ENCODE measurements at regions not wholly inside any gene's neighbourhood (a gene's known extent, or its start where the extent isn't known, plus 50 kb on each side); places are given as distances from the start of the nearest gene placed in this dataset.
"Not testable (repeated sequence)": the region's sequence is repeated elsewhere in the genome, so short reads cannot be mapped to it uniquely, and the experiment has no call there.

DNA sequence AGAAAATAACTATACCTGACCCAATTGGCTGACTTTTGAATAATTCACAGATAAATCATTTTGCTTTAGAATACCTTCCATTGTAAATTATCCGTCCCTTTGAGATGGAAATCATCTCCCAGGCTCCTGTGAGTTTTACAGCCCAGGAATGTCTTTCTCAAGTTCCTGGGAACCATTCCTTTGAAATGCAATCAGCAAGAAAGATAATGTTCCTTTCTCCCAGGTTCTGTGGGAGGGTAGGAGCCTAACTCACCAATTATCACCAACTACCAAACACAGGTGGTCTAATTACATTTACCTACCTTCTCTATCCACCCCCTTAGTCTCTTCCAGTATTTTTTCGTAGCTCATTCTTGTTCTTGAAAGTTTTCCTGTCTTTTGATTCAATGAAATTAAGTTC lies 1016.0 kb downstream of the SOCS6 start:
- H3K36me3 Mint-ChIP-seq, result no peaks in the 10 kb centered on the region
- H3K4me3 Mint-ChIP-seq, result no peak overlapping the region
- H3K4me3 ChIP-seq (ENCODE audit: low read length), result no peak overlapping the region
- no peak overlapping the region for H3K27ac ChIP-seq (ENCODE audit: low read depth, low read length)
- ChIA-PET POLR2A (no interaction called here), CTCF (no interaction called here)
- H3K4me1 ChIP-seq (ENCODE audit: control insufficient read depth in 2 of 2, insufficient read depth in 2 of 2, low read length in 2 of 2), result no peaks in the 10 kb centered on the region
- no peak overlapping the region for H3K27ac Mint-ChIP-seq
- intact Hi-C loops (cut with micrococcal nuclease), result no loop called here
- ATAC-seq (no peak), DNase-seq (no peak)
- no peaks in the 10 kb centered on the region for H3K27me3 ChIP-seq (ENCODE audit: control insufficient read depth in 2 of 2, insufficient read depth in 2 of 2, low read length in 2 of 2)
- H3K9me3 ChIP-seq (ENCODE audit: control insufficient read depth in 2 of 3, low read length in 3 of 3), result no peaks in the 10 kb centered on the region
- no peaks in the 10 kb centered on the region for H3K36me3 ChIP-seq (ENCODE audit: control insufficient read depth in 2 of 3, insufficient read depth in 3 of 3, low read length in 3 of 3)
- peaks cover 0 to 5% (median 0%) of the 10 kb centered on the region in 11 donors for H3K9me3 Mint-ChIP-seq
- peaks cover 0 to 4% (median 0%) of the 10 kb centered on the region in 5 donors for H3K27me3 Mint-ChIP-seq
- H3K4me1 Mint-ChIP-seq, result no peaks in the 10 kb centered on the region

DNA sequence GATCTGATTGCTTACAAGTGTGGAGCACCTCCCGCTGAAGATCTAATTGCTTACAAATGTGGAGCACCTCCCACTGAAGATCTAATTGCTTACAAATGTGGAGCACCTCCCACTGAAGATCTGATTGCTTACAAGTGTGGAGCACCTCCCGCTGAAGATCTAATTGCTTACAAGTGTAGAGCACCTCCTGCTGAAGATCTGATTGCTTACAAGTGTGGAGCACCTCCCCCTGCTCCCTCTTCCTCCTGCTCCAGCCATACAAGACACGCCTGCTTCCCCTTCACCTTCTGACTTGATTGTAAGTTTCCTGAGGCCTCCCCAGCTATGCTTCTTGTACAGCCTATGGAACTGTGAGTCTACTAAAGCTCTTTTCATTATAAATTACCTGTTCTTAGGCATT lies 1014.9 kb downstream of the SOCS6 start:
- H3K9me3 Mint-ChIP-seq; H3K36me3 ChIP-seq (ENCODE audit: control insufficient read depth in 2 of 3, insufficient read depth in 3 of 3, low read length in 3 of 3); POLR2A ChIA-PET: not testable (repeated sequence)

DNA sequence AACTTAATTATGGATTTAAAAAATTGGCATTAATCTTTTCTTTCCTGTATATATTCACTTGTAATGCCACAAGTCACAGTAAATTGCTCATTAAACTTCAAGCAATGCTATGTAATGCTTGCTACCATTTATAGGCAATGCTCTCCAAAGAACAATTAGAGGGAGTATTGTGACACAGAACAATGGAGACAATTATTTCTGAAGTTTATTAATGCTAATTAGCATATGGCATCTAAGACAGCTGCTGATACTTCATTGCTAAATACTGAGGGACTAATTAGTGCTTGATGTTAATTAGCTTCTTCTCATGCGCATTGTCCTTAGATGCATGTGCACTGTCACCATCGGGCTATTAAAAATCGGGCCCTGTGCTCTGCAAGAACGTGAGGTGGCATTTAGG lies 1012.8 kb downstream of the SOCS6 start:
- H3K4me1 ChIP-seq (ENCODE audit: control insufficient read depth in 2 of 2, insufficient read depth in 2 of 2, low read length in 2 of 2), result no peaks in the 10 kb centered on the region
- Mint-ChIP-seq H3K27ac (no peak overlapping the region), H3K4me1 (no peaks in the 10 kb centered on the region), H3K27me3 (no peaks in the 10 kb centered on the region), H3K36me3 (no peaks in the 10 kb centered on the region), H3K4me3 (no peak overlapping the region), H3K9me3 (peaks cover 0 to 5% (median 0%) of the 10 kb centered on the region in 11 donors)
- ChIA-PET POLR2A (no interaction called here), CTCF (no interaction called here)
- intact Hi-C loops (cut with micrococcal nuclease), result no loop called here
- no peak overlapping the region for H3K4me3 ChIP-seq (ENCODE audit: low read length)
- no peak for ATAC-seq
- H3K27ac ChIP-seq (ENCODE audit: low read depth, low read length), result no peak overlapping the region
- no peaks in the 10 kb centered on the region for H3K9me3 ChIP-seq (ENCODE audit: control insufficient read depth in 2 of 3, low read length in 3 of 3)
- no peak for DNase-seq
- H3K27me3 ChIP-seq (ENCODE audit: control insufficient read depth in 2 of 2, insufficient read depth in 2 of 2, low read length in 2 of 2), result no peaks in the 10 kb centered on the region
- no peaks in the 10 kb centered on the region for H3K36me3 ChIP-seq (ENCODE audit: control insufficient read depth in 2 of 3, insufficient read depth in 3 of 3, low read length in 3 of 3)

More for the DNA sequence above, 1014.9 kb downstream of the SOCS6 start:
- H3K27me3 ChIP-seq (ENCODE audit: control insufficient read depth in 2 of 2, insufficient read depth in 2 of 2, low read length in 2 of 2); H3K4me1 ChIP-seq (ENCODE audit: control insufficient read depth in 2 of 2, insufficient read depth in 2 of 2, low read length in 2 of 2); H3K27me3 Mint-ChIP-seq; intact Hi-C loops (cut with micrococcal nuclease); H3K27ac ChIP-seq (ENCODE audit: low read depth, low read length); DNase-seq; H3K4me3 ChIP-seq (ENCODE audit: low read length); H3K27ac Mint-ChIP-seq; ATAC-seq; H3K36me3 Mint-ChIP-seq; H3K4me3 Mint-ChIP-seq; H3K9me3 ChIP-seq (ENCODE audit: control insufficient read depth in 2 of 3, low read length in 3 of 3); H3K4me1 Mint-ChIP-seq: not testable (repeated sequence)
- CTCF ChIA-PET, result interaction anchor here (0.7 kb wide), 1 partner anchor 25 kb away, joined by 5 read pairs; no protein-coding TSS in a partner anchor

DNA sequence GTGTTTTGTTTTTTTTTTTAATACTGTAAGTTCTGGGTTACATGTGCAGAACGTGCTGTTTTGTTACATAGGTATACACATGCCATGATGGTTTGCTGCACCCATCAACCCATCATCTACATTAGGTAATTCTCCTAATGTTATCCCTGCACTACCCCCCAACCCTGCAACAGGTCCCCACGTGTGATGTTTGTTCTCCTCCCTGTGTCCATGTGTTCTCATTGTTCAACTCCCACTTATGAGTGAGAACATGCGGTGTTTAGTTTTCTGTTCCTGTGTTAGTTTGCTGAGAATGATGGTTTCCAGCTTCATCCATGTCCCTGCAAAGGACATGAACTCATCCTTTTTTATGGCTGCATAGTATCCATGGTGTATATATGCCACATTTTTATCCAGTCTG lies 1005.4 kb downstream of the SOCS6 start:
- H3K4me1 Mint-ChIP-seq; H3K9me3 Mint-ChIP-seq; intact Hi-C loops (cut with micrococcal nuclease); H3K27me3 Mint-ChIP-seq; CTCF ChIA-PET; H3K27ac Mint-ChIP-seq; H3K27ac ChIP-seq (ENCODE audit: low read depth, low read length); H3K4me3 Mint-ChIP-seq; H3K36me3 Mint-ChIP-seq; H3K9me3 ChIP-seq (ENCODE audit: control insufficient read depth in 2 of 3, low read length in 3 of 3); DNase-seq; ATAC-seq; POLR2A ChIA-PET; H3K27me3 ChIP-seq (ENCODE audit: control insufficient read depth in 2 of 2, insufficient read depth in 2 of 2, low read length in 2 of 2); H3K4me1 ChIP-seq (ENCODE audit: control insufficient read depth in 2 of 2, insufficient read depth in 2 of 2, low read length in 2 of 2); H3K4me3 ChIP-seq (ENCODE audit: low read length); H3K36me3 ChIP-seq (ENCODE audit: control insufficient read depth in 2 of 3, insufficient read depth in 3 of 3, low read length in 3 of 3): not testable (repeated sequence)

DNA sequence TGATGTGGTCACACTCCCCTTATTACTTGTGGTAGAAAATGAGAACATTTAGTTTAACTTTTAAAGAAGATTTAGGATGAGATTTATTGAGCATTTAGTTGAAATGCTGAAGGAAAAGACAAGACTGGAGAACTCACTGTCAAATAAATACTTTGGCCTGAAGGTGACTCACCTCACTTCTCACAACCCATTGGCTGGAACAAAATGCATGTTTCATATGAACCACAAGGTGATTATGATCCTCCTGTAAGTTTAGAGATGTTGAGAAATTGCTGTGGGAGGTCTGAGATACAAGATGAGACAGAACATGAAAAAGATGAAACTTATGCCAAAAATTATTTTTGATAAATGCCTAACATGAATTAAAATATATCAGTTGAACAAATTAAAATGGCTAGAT lies 1004.5 kb downstream of the SOCS6 start:
- POLR2A ChIA-PET, result no interaction called here
- Histone ChIP-seq H3K4me1 (ENCODE audit: control insufficient read depth in 2 of 2, insufficient read depth in 2 of 2, low read length in 2 of 2) (no peaks in the 10 kb centered on the region), H3K36me3 (ENCODE audit: control insufficient read depth in 2 of 3, insufficient read depth in 3 of 3, low read length in 3 of 3) (no peaks in the 10 kb centered on the region), H3K27me3 (ENCODE audit: control insufficient read depth in 2 of 2, insufficient read depth in 2 of 2, low read length in 2 of 2) (no peaks in the 10 kb centered on the region), H3K4me3 (ENCODE audit: low read length) (no peak overlapping the region), H3K9me3 (ENCODE audit: control insufficient read depth in 2 of 3, low read length in 3 of 3) (no peaks in the 10 kb centered on the region), H3K27ac (ENCODE audit: low read depth, low read length) (no peak overlapping the region)
- ATAC-seq (no peak), DNase-seq (no peak)
- H3K36me3 Mint-ChIP-seq, result no peaks in the 10 kb centered on the region
- intact Hi-C loops (cut with micrococcal nuclease), result no loop called here
- no peak overlapping the region for H3K27ac Mint-ChIP-seq
- CTCF ChIA-PET, result no interaction called here
- H3K9me3 Mint-ChIP-seq, result peaks cover 0 to under 1% (median 0%) of the 10 kb centered on the region in 11 donors
- peaks cover 0 to 5% (median 0%) of the 10 kb centered on the region in 5 donors for H3K27me3 Mint-ChIP-seq
- no peaks in the 10 kb centered on the region for H3K4me1 Mint-ChIP-seq
- H3K4me3 Mint-ChIP-seq, result no peak overlapping the region

DNA sequence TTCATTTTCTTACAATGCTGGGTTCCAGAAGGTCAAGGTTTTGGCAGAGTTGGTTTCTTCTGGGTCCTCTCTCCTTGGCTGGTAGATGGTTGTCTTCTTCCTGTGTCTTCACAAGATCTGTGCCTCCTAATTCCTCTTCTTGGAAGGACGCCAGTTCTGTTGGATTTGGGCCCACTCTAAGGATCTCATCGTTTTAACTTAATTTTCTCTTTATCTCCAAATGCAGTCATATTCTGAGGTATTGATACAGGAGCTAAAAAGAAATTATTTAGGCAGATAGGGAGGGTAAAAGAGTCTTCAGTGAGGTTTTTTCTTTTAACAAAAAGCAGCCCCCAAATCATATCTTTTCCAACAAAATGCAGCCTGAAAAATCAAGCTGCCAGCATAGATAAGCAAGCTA lies 998.4 kb downstream of the SOCS6 start:
- intact Hi-C loops (cut with micrococcal nuclease), result no loop called here
- ATAC-seq, result no peak
- POLR2A ChIA-PET, result no interaction called here
- CTCF ChIA-PET, result interaction anchor here (0.7 kb wide), 1 partner anchor 24 kb away, joined by 4 read pairs; no protein-coding TSS in a partner anchor
- Mint-ChIP-seq H3K27ac (no peak overlapping the region), H3K4me1 (no peaks in the 10 kb centered on the region), H3K9me3 (peaks cover 0 to 5% (median 0%) of the 10 kb centered on the region in 11 donors), H3K4me3 (no peak overlapping the region), H3K27me3 (no peaks in the 10 kb centered on the region), H3K36me3 (no peaks in the 10 kb centered on the region)
- Histone ChIP-seq H3K27ac (ENCODE audit: low read depth, low read length) (no peak overlapping the region), H3K4me3 (ENCODE audit: low read length) (no peak overlapping the region), H3K9me3 (ENCODE audit: control insufficient read depth in 2 of 3, low read length in 3 of 3) (no peaks in the 10 kb centered on the region), H3K4me1 (ENCODE audit: control insufficient read depth in 2 of 2, insufficient read depth in 2 of 2, low read length in 2 of 2) (no peaks in the 10 kb centered on the region), H3K27me3 (ENCODE audit: control insufficient read depth in 2 of 2, insufficient read depth in 2 of 2, low read length in 2 of 2) (no peaks in the 10 kb centered on the region), H3K36me3 (ENCODE audit: control insufficient read depth in 2 of 3, insufficient read depth in 3 of 3, low read length in 3 of 3) (no peaks in the 10 kb centered on the region)
- DNase-seq, result no peak

DNA sequence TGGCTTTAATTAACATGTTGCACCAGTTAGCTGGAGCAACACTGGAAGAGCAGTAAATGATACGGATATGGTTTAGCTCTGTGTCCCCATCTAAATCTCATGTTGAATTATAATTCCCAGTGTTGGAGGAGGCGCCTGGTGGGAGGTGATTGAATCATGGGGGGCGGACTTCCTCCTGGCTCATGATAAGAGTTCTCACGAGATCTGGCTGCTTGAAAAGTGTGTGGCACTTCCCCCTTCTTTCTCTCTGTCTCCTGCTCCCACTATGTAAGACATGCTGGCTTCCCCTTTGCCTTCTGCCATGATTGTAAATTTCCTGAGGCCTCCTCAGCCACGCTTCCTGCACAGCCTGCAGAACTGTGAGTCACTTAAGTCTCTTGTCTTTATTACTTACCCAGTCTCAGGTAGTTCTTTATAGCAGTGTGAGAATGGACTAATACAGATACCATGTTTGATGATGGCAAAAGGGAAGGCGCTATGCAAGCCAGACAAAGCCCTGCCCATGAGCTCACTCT lies 963.6 kb downstream of the SOCS6 start:
- Histone ChIP-seq H3K27me3 (ENCODE audit: control insufficient read depth in 2 of 2, insufficient read depth in 2 of 2, low read length in 2 of 2) (no peaks in the 10 kb centered on the region), H3K4me1 (ENCODE audit: control insufficient read depth in 2 of 2, insufficient read depth in 2 of 2, low read length in 2 of 2) (no peaks in the 10 kb centered on the region), H3K4me3 (ENCODE audit: low read length) (no peak overlapping the region), H3K9me3 (ENCODE audit: control insufficient read depth in 2 of 3, low read length in 3 of 3) (no peaks in the 10 kb centered on the region), H3K27ac (ENCODE audit: low read depth, low read length) (no peak overlapping the region), H3K36me3 (ENCODE audit: control insufficient read depth in 2 of 3, insufficient read depth in 3 of 3, low read length in 3 of 3) (no peaks in the 10 kb centered on the region)
- DNase-seq (no peak), ATAC-seq (no peak)
- Mint-ChIP-seq H3K36me3 (no peaks in the 10 kb centered on the region), H3K4me3 (no peak overlapping the region), H3K9me3 (peaks cover 0 to 3% (median 0%) of the 10 kb centered on the region in 11 donors), H3K27me3 (no peaks in the 10 kb centered on the region), H3K4me1 (peaks cover 0 to 2% (median 0%) of the 10 kb centered on the region in 7 donors), H3K27ac (no peak overlapping the region)
- intact Hi-C loops (cut with micrococcal nuclease), result no loop called here
- POLR2A ChIA-PET, result no interaction called here
- CTCF ChIA-PET, result no interaction called here

Measured in naive thymus-derived CD4-positive, alpha-beta T cell (primary cell).